ENCODE measurements at regions not wholly inside any gene's neighbourhood (a gene's known extent, or its start where the extent isn't known, plus 50 kb on each side); places are given as distances from the start of the nearest gene placed in this dataset.
"Not testable (repeated sequence)": the region's sequence is repeated elsewhere in the genome, so short reads cannot be mapped to it uniquely, and the experiment has no call there.

GRCh38 chr17:37859451-37859850 is 64.8 kb upstream of the TBC1D3K start:
- no peak for TF ChIP-seq ZNF274 (IDR thresholded peaks at IDR 0.05; ENCODE audit: low read depth, low read length)
- no peak overlapping the region for H3K4me3 ChIP-seq (ENCODE audit: low read length)

- H3K4me3 ChIP-seq (ENCODE audit: low read length), result not testable (repeated sequence)
Observed at GRCh38 chr17:37858391-37858790, 65.8 kb upstream of the TBC1D3K start.

GRCh38 chr17:37856245-37856644 is 68.0 kb upstream of the TBC1D3K start:
- no peak overlapping the region for H3K4me3 ChIP-seq (ENCODE audit: low read length)
- TF ChIP-seq ZNF274 (IDR thresholded peaks at IDR 0.05; ENCODE audit: low read depth, low read length), result no peak

DNA sequence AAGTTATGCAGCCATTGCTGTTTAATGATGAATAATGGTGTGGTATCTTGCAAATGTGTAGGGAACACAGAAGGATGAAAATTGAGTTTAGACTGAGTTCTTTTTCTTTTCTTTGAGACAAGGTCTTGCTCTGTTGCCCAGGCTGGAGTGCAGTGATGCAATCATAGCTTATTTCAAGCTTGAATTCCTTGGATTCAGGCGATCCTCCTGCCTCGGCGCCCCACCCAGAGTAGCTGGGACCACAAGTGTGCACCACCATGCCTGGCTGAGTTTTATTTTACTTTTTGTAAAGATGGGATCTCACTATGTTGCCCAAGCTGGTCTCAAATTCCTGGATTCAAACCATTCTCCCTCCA is 74.6 kb upstream of the TBC1D3K start:
- H3K4me3 ChIP-seq (ENCODE audit: low read length), result no peak overlapping the region
- no peak for TF ChIP-seq ZNF274 (IDR thresholded peaks at IDR 0.05; ENCODE audit: low read depth, low read length)

- H3K4me3 ChIP-seq (ENCODE audit: low read length), result no peak overlapping the region
- no peak for TF ChIP-seq ZNF274 (IDR thresholded peaks at IDR 0.05; ENCODE audit: low read depth, low read length)
Observed at GRCh38 chr17:37848690-37849616, 75.3 kb upstream of the TBC1D3K start.

GRCh38 chr17:37847811-37848331 is 76.3 kb upstream of the TBC1D3K start:
- TF ChIP-seq ZNF274 (IDR thresholded peaks at IDR 0.05; ENCODE audit: low read depth, low read length), result no peak
- H3K4me3 ChIP-seq (ENCODE audit: low read length), result no peak overlapping the region

- no peak overlapping the region for H3K4me3 ChIP-seq (ENCODE audit: low read length)
- no peak for TF ChIP-seq ZNF274 (IDR thresholded peaks at IDR 0.05; ENCODE audit: low read depth, low read length)
Observed at GRCh38 chr17:37847102-37847501, 77.1 kb upstream of the TBC1D3K start.

- no peak for TF ChIP-seq ZNF274 (IDR thresholded peaks at IDR 0.05; ENCODE audit: low read depth, low read length)
- H3K4me3 ChIP-seq (ENCODE audit: low read length), result no peak overlapping the region
Observed at GRCh38 chr17:37844977-37845293, 79.3 kb upstream of the TBC1D3K start.

DNA sequence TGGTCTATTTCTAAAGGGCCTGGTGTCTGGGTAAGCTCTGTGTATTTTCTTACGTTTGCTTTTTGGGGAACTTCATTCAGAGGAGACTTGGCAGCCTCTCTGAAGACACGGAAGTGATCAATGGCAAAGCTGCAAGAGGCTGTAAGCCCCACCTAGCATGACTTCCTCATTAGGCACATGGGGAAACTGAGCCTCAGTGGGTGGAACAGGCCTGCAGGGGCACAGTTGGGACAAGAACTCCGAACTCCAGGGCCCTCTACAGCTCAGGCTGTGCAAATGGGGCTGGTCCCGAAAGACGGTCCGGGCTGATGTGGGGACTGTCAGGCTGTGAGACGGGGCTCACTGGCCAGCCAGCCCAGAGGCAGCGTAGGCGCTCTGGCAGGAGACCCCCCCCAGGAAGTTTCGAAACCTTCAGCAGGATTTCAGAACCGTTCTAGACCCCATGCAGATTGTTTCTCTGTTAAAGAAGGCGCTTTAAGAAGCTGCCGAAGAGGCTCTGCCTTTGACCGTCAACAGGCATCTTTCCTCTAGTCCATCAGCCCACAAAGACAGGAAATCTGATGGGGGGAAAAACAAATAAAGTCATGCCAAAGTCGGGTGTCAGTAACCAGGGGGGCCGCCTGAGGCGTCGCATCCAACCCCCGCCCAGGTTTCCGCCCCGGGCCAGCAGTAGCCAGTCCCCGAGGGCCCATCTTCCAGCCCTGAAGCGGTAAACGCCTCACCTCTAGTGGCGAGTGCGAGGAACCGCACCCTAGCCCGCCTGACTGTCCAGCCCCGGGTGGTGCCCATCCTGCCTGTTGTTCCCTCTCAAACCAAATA is 79.8 kb upstream of the TBC1D3K start:
- H3K4me3 ChIP-seq (ENCODE audit: low read length), result no peak overlapping the region; the same call in 1 of the 2 replicates
- no peak for TF ChIP-seq ZNF274 (IDR thresholded peaks at IDR 0.05; ENCODE audit: low read depth, low read length)

- no peak for TF ChIP-seq ZNF274 (IDR thresholded peaks at IDR 0.05; ENCODE audit: low read depth, low read length)
- H3K4me3 ChIP-seq (ENCODE audit: low read length), result no peak overlapping the region
Observed at GRCh38 chr17:37842401-37842800, 81.8 kb upstream of the TBC1D3K start.

DNA sequence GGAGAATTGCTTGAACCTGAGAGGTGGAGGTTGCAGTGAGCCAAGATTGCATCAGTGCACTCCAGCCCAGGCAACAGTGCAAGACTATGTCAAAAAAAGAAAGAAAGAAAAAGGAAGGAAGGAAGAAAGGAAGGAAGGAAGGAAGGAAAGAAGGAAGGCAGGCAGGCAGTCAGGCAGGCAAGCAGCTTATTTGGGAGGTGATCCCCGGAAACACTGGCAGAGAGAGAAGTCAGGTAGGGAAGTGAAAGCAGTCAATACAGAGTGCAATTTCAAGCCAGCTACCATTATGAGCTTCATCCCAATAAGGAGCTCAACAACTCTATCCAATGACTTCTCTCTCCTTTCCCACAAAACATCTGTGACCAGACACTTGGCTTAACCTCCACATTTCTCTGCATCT is 83.0 kb upstream of the TBC1D3K start:
- no peak for TF ChIP-seq ZNF274 (IDR thresholded peaks at IDR 0.05; ENCODE audit: low read depth, low read length)
- H3K4me3 ChIP-seq (ENCODE audit: low read length), result no peak overlapping the region

DNA sequence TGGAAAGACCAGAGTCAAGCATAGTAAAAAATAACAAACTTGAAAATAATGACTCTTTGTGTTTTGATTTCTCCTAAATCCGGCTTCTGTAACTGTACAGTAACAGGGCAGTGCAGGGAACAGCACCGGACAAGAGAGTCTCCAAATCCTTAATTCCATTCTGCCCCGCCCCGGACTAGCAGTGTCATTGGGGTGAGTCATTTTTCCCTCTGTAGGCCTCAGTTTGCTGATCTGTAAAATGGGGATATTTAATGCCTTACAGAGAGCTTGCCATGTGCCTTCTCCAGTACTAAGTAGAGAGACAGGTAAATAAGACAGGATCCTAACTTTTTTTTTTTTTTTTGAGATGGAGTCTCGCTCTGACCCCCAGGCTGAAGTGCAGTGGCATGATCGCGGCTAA is 83.6 kb upstream of the TBC1D3K start:
- TF ChIP-seq ZNF274 (IDR thresholded peaks at IDR 0.05; ENCODE audit: low read depth, low read length), result no peak
- H3K4me3 ChIP-seq (ENCODE audit: low read length), result no peak overlapping the region

GRCh38 chr17:37839196-37839978 is 84.8 kb upstream of the TBC1D3K start:
- no peak for TF ChIP-seq ZNF274 (IDR thresholded peaks at IDR 0.05; ENCODE audit: low read depth, low read length)

DNA sequence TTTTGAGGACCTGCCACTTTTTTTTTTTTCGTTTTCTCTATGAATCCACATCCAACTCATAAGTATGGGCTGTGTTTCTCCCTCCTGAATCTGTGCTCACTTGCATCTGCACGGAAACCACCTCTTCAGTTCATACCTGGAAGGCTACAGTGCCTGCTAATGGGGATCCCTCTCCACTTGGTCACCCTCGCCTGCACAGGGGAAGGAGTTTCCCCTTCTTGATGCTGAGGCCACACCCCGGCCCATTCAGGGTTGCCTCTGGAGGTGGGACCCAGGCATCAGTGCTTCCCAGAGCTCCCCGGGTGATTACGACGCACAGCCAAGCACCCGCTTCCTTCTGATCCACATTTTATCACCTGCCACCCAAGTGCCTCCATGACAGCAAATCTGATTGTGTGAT is 85.9 kb upstream of the TBC1D3K start:
- H3K4me3 ChIP-seq (ENCODE audit: low read length), result no peak overlapping the region
- no peak for TF ChIP-seq ZNF274 (IDR thresholded peaks at IDR 0.05; ENCODE audit: low read depth, low read length)

More at GRCh38 chr17:37839196-37839978, 84.8 kb upstream of the TBC1D3K start:
- no peak overlapping the region for H3K4me3 ChIP-seq (ENCODE audit: low read length)

Measured in GM08714 (cell line).